ENCODE measurements at regions not wholly inside any gene's neighbourhood (a gene's known extent, or its start where the extent isn't known, plus 50 kb on each side); places are given as distances from the start of the nearest gene placed in this dataset.
"Not testable (repeated sequence)": the region's sequence is repeated elsewhere in the genome, so short reads cannot be mapped to it uniquely, and the experiment has no call there.

DNA sequence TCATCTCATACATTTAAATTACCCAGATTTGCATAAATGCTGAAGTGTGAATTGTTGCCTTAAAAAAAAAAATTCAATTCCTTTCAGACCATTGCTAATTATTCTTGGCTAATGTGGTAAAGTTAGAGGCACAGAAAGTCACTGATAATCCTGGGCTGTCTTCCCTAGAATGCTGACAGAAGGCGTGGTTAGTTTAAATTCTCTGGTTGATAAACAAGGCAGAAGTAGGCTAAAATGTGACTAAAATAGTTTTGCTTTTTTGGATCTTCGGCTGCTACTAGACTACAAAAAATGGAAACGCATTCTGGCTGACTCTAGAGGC lies 193.7 kb downstream of the OTOL1 start:
- Histone ChIP-seq H3K36me3 (ENCODE audit: control insufficient read depth, insufficient read depth, low read length) (no peaks in the 10 kb centered on the region), H3K4me3 (ENCODE audit: low read depth, low read length) (no peak overlapping the region), H3K27me3 (ENCODE audit: control insufficient read depth, insufficient read depth, low read length) (no peaks in the 10 kb centered on the region)
- ChIA-PET CTCF (no interaction called here), POLR2A (no interaction called here)
- TF ChIP-seq, protein P1, sequence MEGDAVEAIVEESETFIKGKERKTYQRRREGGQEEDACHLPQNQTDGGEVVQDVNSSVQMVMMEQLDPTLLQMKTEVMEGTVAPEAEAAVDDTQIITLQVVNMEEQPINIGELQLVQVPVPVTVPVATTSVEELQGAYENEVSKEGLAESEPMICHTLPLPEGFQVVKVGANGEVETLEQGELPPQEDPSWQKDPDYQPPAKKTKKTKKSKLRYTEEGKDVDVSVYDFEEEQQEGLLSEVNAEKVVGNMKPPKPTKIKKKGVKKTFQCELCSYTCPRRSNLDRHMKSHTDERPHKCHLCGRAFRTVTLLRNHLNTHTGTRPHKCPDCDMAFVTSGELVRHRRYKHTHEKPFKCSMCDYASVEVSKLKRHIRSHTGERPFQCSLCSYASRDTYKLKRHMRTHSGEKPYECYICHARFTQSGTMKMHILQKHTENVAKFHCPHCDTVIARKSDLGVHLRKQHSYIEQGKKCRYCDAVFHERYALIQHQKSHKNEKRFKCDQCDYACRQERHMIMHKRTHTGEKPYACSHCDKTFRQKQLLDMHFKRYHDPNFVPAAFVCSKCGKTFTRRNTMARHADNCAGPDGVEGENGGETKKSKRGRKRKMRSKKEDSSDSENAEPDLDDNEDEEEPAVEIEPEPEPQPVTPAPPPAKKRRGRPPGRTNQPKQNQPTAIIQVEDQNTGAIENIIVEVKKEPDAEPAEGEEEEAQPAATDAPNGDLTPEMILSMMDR (IDR thresholded peaks at IDR 0.05; ENCODE audit: insufficient read depth, low read depth, low read length): no peak
- DNase-seq (ENCODE audit: low read depth): no peak

DNA sequence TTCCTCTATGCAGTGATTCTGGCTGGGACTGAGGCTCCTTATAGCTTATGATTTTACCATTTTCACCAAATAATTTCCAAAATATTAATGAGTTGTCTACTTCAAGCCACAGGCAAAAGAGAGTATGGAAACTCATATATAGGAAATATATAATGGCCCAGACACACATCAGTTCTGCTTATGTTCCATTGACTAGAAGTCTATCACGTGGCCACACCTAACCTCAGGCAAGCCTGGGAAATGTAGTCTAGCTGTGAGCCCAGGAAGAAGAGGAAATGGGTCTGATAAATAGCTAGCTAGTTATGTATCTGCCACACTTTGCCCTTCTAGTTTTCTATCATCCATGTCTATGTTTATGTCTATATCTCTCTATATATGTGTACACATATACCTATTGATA lies 195.1 kb downstream of the OTOL1 start:
- CTCF ChIA-PET: no interaction called here
- no peak for DNase-seq (ENCODE audit: low read depth)
- Histone ChIP-seq H3K4me3 (ENCODE audit: low read depth, low read length) (no peak overlapping the region), H3K27me3 (ENCODE audit: control insufficient read depth, insufficient read depth, low read length) (no peaks in the 10 kb centered on the region), H3K36me3 (ENCODE audit: control insufficient read depth, insufficient read depth, low read length) (no peaks in the 10 kb centered on the region)
- POLR2A ChIA-PET: no interaction called here
- TF ChIP-seq, protein P1 (IDR thresholded peaks at IDR 0.05; ENCODE audit: insufficient read depth, low read depth, low read length): no peak

DNA sequence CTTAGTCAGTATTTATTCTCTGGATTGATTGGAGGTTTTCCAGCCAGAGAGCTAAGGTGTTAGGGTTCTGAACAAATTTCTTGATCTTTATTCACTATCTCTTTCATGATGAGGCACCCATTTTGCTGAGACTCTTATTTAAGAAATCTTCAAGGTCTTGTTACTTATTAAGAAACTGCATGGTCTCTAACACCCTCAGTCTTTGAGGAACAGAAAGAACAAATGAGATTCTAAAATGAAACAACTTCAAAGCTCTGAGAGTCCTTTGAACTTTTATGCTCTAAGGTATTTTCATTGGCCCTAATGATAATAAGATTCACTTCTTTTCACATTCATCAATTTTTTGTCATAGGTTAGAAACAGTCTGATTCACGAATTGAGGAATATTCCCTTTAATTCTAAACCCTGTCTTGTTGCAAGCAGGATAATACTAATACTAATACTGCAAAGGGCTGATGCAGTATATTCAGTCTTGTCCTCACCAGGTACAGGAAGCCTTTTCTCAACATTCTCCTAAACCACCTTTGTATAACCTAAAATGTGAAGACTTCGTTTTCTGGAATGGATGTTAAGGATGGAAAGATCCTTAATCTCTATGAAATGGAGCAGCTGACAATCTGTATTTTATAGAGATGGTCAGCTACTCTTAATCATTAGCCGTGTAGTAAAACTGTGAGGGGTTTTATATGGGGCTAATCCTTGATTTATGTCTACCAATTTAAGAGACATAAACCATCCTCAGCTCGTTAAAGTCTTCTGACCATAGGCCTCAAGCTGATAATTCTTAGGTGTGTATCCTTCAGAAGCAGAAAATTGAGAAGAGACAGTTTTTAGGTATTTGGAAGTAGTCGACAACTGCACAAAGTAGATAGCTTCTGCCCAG lies 198.3 kb downstream of the OTOL1 start:
- CTCF ChIA-PET: no interaction called here

DNA sequence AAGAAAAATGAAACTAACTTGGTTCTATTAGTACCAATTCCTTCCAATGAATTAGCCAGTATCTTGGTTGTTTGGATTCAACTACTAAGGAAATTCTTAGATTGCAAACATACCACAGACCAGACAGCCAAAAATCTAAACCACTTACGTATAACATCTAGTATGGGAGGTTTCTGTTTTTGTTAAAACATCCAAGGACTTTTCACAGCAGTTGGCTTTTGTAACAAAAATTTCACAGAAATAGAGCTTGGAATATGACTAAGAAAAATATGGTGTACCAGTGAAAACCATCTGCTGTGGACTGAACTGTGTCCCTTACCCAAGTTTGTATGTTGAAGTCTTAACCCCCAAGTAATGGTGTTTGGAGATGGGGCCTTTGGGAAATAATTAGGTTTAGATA lies 199.2 kb downstream of the OTOL1 start:
- H3K27me3 ChIP-seq (ENCODE audit: control insufficient read depth, insufficient read depth, low read length): no peaks in the 10 kb centered on the region
- TF ChIP-seq, protein P1 (IDR thresholded peaks at IDR 0.05; ENCODE audit: insufficient read depth, low read depth, low read length): no peak
- no peak for DNase-seq (ENCODE audit: low read depth)
- ChIA-PET CTCF (no interaction called here), POLR2A (no interaction called here)
- no peak overlapping the region for H3K4me3 ChIP-seq (ENCODE audit: low read depth, low read length)
- H3K36me3 ChIP-seq (ENCODE audit: control insufficient read depth, insufficient read depth, low read length): no peaks in the 10 kb centered on the region

More for the DNA sequence above, 198.3 kb downstream of the OTOL1 start:
- TF ChIP-seq, protein P1 (IDR thresholded peaks at IDR 0.05; ENCODE audit: insufficient read depth, low read depth, low read length): no peak
- H3K4me3 ChIP-seq (ENCODE audit: low read depth, low read length): no peak overlapping the region
- H3K27me3 ChIP-seq (ENCODE audit: control insufficient read depth, insufficient read depth, low read length): no peaks in the 10 kb centered on the region
- POLR2A ChIA-PET: no interaction called here
- no peak for DNase-seq (ENCODE audit: low read depth)
- H3K36me3 ChIP-seq (ENCODE audit: control insufficient read depth, insufficient read depth, low read length): no peaks in the 10 kb centered on the region

DNA sequence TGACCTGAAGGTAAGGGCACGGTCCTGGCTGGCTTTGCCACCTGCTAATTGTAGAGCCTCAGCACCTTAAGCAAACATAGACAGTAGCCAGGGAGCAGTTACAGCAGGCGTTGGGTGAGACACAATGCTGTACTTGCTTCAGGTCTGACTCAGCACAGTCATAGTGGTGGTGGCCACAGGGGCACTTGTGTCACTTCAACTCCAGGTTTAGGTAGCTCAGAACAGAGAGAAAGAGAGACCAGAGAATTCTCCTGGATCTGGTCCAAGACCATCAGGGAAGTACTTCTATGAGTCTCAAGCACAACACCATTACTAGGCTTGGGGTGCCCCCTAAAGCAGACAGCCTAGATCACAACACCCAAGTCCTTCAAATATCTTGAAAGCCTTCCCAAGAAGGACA lies 204.4 kb downstream of the OTOL1 start:
- CTCF ChIA-PET: no interaction called here

DNA sequence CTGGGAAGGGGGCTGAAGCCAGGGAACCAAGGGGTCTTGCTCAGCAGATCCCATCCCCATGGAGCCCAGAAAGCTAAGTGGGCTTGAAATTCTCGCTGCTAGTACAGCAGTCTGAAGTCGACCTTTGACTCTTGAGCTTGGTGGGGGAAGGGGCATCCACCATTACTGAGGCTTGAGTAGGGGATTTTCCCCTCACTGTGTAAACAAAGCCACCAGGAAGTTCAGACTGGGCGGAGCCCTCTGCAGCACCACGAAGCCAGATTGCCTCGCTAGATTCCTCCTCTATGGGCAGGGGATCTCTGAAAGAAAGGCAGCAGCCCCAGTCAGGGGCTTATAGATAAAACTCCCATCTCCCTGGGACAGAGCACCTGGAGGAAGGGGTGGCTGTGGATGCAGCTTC lies 210.6 kb downstream of the OTOL1 start:
- POLR2A ChIA-PET; DNase-seq (ENCODE audit: low read depth); H3K36me3 ChIP-seq (ENCODE audit: control insufficient read depth, insufficient read depth, low read length); H3K27me3 ChIP-seq (ENCODE audit: control insufficient read depth, insufficient read depth, low read length); CTCF ChIA-PET; H3K4me3 ChIP-seq (ENCODE audit: low read depth, low read length): not testable (repeated sequence)

More for the DNA sequence above, 204.4 kb downstream of the OTOL1 start:
- no peak for DNase-seq (ENCODE audit: low read depth)
- POLR2A ChIA-PET: no interaction called here
- Histone ChIP-seq H3K4me3 (ENCODE audit: low read depth, low read length) (no peak overlapping the region), H3K27me3 (ENCODE audit: control insufficient read depth, insufficient read depth, low read length) (no peaks in the 10 kb centered on the region), H3K36me3 (ENCODE audit: control insufficient read depth, insufficient read depth, low read length) (no peaks in the 10 kb centered on the region)
- TF ChIP-seq, protein P1 (IDR thresholded peaks at IDR 0.05; ENCODE audit: insufficient read depth, low read depth, low read length): no peak
